ENCODE measurements at regions not wholly inside any gene's neighbourhood (a gene's known extent, or its start where the extent isn't known, plus 50 kb on each side); places are given as distances from the start of the nearest gene placed in this dataset.

DNA sequence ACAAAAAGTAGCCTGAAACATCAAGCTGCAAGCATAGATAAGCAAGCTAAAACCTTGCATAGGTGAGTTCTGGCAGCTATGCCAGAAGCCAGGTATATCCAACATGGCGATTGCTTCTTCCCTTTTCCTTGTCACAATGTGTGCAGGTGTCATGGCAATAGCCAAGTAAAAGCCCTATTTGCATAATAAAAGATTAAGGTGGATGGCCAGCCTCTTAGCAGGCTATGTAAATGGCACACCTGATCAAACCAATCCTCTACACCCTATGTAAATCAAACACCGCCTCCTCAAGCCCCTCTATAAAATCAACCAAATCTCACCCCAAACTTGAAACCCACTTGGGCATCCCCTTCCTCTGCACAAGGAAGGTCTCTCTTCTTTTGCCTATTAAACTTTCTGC, 366.8 kb downstream of the VGLL3 start:
- H3K4me3 Mint-ChIP-seq, result no peak overlapping the region
- peaks cover 0 to 13% (median 3%) of the 10 kb centered on the region in 8 donors for H3K9me3 Mint-ChIP-seq
- CTCF ChIA-PET (ENCODE audit: partially characterized antibody), result no interaction called here
- no peaks in the 10 kb centered on the region for H3K36me3 Mint-ChIP-seq
- H3K27me3 Mint-ChIP-seq, result no peaks in the 10 kb centered on the region
- intact Hi-C loops (cut with micrococcal nuclease), result no loop called here
- H3K36me3 ChIP-seq (ENCODE audit: insufficient read depth, low read length), result no peaks in the 10 kb centered on the region
- H3K27me3 ChIP-seq (ENCODE audit: insufficient read depth, low read length), result no peaks in the 10 kb centered on the region
- no peak overlapping the region for H3K27ac Mint-ChIP-seq
- H3K4me1 ChIP-seq (ENCODE audit: insufficient read depth, low read length), result no peaks in the 10 kb centered on the region
- no peaks in the 10 kb centered on the region for H3K9me3 ChIP-seq (ENCODE audit: control insufficient read depth in 1 of 2, low read length in 2 of 2)
- H3K27ac ChIP-seq (ENCODE audit: low read depth, low read length), result no peak overlapping the region
- no peak for DNase-seq
- POLR2A ChIA-PET (ENCODE audit: partially characterized antibody), result no interaction called here
- H3K4me3 ChIP-seq (ENCODE audit: low read length in 2 of 2), result no peak overlapping the region
- H3K4me1 Mint-ChIP-seq, result no peaks in the 10 kb centered on the region

DNA sequence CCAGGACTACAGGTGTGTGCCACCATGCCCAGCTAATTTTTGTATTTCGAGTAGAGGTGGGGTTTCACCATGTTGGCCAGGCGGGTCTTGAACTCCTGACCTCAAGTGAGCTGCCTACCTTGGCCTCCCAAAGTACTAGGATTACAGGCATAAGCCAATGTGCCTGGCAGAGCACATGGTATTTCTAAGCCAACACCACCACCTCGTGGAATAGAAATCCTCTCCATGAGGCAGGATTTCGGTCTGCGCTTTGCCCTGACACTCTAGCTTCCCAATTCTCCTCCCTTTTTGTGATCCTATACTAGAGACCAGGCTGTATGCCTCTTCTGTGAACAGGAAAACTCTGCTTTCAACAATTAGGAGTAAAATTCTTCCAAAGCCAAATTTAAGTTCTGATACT, 372.2 kb downstream of the VGLL3 start:
- intact Hi-C loops (cut with micrococcal nuclease), result no loop called here
- H3K9me3 ChIP-seq (ENCODE audit: control insufficient read depth in 1 of 2, low read length in 2 of 2), result peaks cover 0 to 3% of the 10 kb centered on the region in 2 donors
- Mint-ChIP-seq H3K36me3 (no peaks in the 10 kb centered on the region), H3K27ac (no peak overlapping the region), H3K4me3 (no peak overlapping the region), H3K27me3 (no peaks in the 10 kb centered on the region), H3K4me1 (no peaks in the 10 kb centered on the region), H3K9me3 (peaks cover 2 to 34% (median 7%) of the 10 kb centered on the region in 8 donors)
- H3K4me3 ChIP-seq (ENCODE audit: low read length in 2 of 2), result no peak overlapping the region
- ChIA-PET POLR2A (ENCODE audit: partially characterized antibody) (no interaction called here), CTCF (ENCODE audit: partially characterized antibody) (no interaction called here)
- H3K27ac ChIP-seq (ENCODE audit: low read depth, low read length), result no peak overlapping the region
- H3K4me1 ChIP-seq (ENCODE audit: insufficient read depth, low read length), result no peaks in the 10 kb centered on the region
- peak in 1 of 5 donors; percentile 20 for DNase-seq
- H3K36me3 ChIP-seq (ENCODE audit: insufficient read depth, low read length), result no peaks in the 10 kb centered on the region
- no peaks in the 10 kb centered on the region for H3K27me3 ChIP-seq (ENCODE audit: insufficient read depth, low read length)

DNA sequence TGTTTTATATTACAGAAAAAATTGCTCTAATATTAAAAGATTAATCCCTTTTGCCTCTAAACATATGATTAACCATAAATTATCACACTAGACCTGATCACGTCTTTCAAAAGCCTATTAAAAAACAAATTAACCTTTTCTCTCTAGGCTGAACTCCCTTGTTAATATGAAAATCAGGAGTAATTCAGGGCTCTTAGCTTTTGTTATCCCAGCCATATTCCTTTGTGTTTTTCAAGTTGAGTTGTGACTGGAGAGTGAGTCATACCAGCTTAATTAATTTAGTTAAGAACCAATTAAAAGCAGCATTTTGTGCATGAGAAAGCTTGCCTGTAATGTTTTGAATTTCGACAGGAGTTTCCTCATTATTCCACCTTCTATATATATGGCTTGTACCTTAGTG, 385.8 kb downstream of the VGLL3 start:
- CTCF ChIA-PET (ENCODE audit: partially characterized antibody), result no interaction called here
- intact Hi-C loops (cut with micrococcal nuclease), result no loop called here
- Histone ChIP-seq H3K27ac (ENCODE audit: low read depth, low read length) (no peak overlapping the region), H3K9me3 (ENCODE audit: control insufficient read depth in 1 of 2, low read length in 2 of 2) (peaks cover 0 to 3% of the 10 kb centered on the region in 2 donors), H3K27me3 (ENCODE audit: insufficient read depth, low read length) (no peaks in the 10 kb centered on the region), H3K4me1 (ENCODE audit: insufficient read depth, low read length) (no peaks in the 10 kb centered on the region), H3K36me3 (ENCODE audit: insufficient read depth, low read length) (no peaks in the 10 kb centered on the region), H3K4me3 (ENCODE audit: low read length in 2 of 2) (no peak overlapping the region)
- POLR2A ChIA-PET (ENCODE audit: partially characterized antibody), result no interaction called here
- H3K36me3 Mint-ChIP-seq, result no peaks in the 10 kb centered on the region
- DNase-seq, result no peak
- no peaks in the 10 kb centered on the region for H3K4me1 Mint-ChIP-seq
- peaks cover 0 to 35% (median 11%) of the 10 kb centered on the region in 8 donors for H3K9me3 Mint-ChIP-seq
- no peak overlapping the region for H3K4me3 Mint-ChIP-seq
- no peak overlapping the region for H3K27ac Mint-ChIP-seq
- H3K27me3 Mint-ChIP-seq, result peaks cover 0 to 1% of the 10 kb centered on the region in 2 donors

DNA sequence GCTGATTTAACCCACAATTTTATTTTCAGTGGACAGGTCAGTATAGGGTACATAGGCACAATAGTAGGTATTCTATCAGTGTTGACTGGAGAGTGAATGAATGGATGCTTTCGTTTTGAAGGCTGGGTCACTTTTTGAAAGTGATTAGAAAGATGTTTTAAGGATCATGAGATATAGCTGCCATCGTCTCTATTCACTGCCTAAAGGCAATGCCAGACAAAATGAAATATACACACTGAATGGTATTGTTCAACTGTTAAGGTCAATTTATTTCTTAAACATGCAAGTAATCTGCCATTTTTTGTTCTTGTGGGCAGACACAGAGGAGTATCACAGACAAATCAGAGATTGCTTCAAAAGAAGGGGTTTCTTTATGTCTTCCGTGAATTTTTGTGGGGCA, 395.3 kb downstream of the VGLL3 start:
- Mint-ChIP-seq H3K27me3 (no peaks in the 10 kb centered on the region), H3K36me3 (no peaks in the 10 kb centered on the region), H3K4me3 (no peak overlapping the region), H3K4me1 (no peaks in the 10 kb centered on the region), H3K9me3 (peaks cover 0 to 10% (median 2%) of the 10 kb centered on the region in 8 donors), H3K27ac (no peak overlapping the region)
- H3K9me3 ChIP-seq (ENCODE audit: control insufficient read depth in 1 of 2, low read length in 2 of 2), result no peaks in the 10 kb centered on the region
- CTCF ChIA-PET (ENCODE audit: partially characterized antibody), result no interaction called here
- no peak overlapping the region for H3K4me3 ChIP-seq (ENCODE audit: low read length in 2 of 2)
- DNase-seq, result no peak
- no peaks in the 10 kb centered on the region for H3K36me3 ChIP-seq (ENCODE audit: insufficient read depth, low read length)
- no peak overlapping the region for H3K27ac ChIP-seq (ENCODE audit: low read depth, low read length)
- POLR2A ChIA-PET (ENCODE audit: partially characterized antibody), result no interaction called here
- no peaks in the 10 kb centered on the region for H3K4me1 ChIP-seq (ENCODE audit: insufficient read depth, low read length)
- H3K27me3 ChIP-seq (ENCODE audit: insufficient read depth, low read length), result no peaks in the 10 kb centered on the region
- intact Hi-C loops (cut with micrococcal nuclease), result no loop called here

DNA sequence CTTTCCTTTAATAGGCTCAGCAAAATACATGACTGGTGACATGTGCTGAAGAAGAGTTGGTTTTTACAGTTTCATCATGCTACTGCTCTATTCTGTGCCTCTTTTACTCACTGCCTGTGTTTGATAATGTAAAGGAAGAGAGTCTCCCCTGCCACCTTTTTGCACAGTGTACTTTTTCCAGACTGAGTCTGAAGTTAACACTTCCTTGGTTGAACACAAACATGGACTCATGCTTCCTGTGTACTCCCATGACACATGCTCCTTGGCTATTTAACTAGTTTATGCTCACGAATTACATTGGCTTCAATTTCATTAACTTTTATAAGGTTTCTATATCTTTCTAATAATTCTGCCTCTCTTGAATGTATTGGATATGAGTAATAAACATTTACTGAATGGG, 396.1 kb downstream of the VGLL3 start:
- H3K9me3 Mint-ChIP-seq, result peaks cover 0 to 14% (median 1%) of the 10 kb centered on the region in 8 donors
- intact Hi-C loops (cut with micrococcal nuclease), result no loop called here
- ChIA-PET POLR2A (ENCODE audit: partially characterized antibody) (no interaction called here), CTCF (ENCODE audit: partially characterized antibody) (no interaction called here)
- no peak for DNase-seq
- Histone ChIP-seq H3K4me1 (ENCODE audit: insufficient read depth, low read length) (no peaks in the 10 kb centered on the region), H3K27ac (ENCODE audit: low read depth, low read length) (no peak overlapping the region), H3K9me3 (ENCODE audit: control insufficient read depth in 1 of 2, low read length in 2 of 2) (no peaks in the 10 kb centered on the region), H3K27me3 (ENCODE audit: insufficient read depth, low read length) (no peaks in the 10 kb centered on the region), H3K4me3 (ENCODE audit: low read length in 2 of 2) (no peak overlapping the region), H3K36me3 (ENCODE audit: insufficient read depth, low read length) (no peaks in the 10 kb centered on the region)
- no peaks in the 10 kb centered on the region for H3K27me3 Mint-ChIP-seq
- no peak overlapping the region for H3K4me3 Mint-ChIP-seq
- no peaks in the 10 kb centered on the region for H3K4me1 Mint-ChIP-seq
- no peaks in the 10 kb centered on the region for H3K36me3 Mint-ChIP-seq
- no peak overlapping the region for H3K27ac Mint-ChIP-seq

DNA sequence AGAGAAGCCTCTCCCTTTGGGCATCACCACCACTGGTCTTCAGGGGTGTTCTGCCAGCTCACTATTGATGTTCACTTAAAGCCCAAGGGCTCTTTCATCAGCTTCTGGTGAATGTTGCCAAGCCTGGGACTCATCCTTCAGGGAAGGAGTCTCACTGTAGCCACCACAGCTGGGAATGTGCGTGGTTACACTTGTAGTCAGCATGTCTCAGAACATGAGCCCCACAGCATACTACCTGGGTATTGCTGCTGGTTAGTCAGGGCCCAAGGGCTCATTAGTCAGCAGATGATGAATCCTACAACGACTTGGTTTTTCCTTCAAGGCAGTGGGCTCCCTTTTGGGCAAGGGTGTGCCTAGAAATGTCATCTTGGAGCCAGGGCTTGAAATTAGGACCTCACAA, 412.9 kb downstream of the VGLL3 start:
- Mint-ChIP-seq H3K9me3 (peaks cover under 1 to 24% (median 11%) of the 10 kb centered on the region in 8 donors), H3K27me3 (no peaks in the 10 kb centered on the region)
- CTCF ChIA-PET (ENCODE audit: partially characterized antibody), result no interaction called here

DNA sequence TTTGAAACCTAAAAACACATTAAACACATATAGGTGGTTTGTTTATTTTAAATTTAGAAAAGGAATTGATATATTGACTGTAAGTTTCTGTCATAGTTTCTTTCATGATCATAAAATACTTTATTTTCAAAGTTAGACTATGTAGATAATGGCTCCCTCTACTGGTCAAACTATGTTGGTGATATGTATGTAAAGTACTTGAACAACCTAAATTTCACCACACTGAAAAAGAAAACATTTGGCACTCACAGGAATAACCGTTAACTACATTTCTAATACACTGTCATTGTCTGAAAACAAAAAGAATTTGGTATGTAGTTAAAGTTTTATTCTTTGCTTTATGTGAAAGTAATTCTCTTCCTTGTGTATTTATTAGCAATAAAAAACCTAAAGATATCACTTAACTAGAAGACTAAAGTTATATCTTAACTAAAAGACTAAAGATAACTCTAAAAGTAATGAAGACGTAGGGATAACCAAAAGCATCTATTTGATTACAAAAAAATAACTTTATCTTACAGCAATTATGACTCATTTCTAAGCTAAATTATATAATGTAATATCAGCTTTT, 427.5 kb downstream of the VGLL3 start:
- intact Hi-C loops (cut with micrococcal nuclease), result no loop called here

More for the DNA sequence above, 412.9 kb downstream of the VGLL3 start:
- H3K4me1 Mint-ChIP-seq, result no peaks in the 10 kb centered on the region
- no peak overlapping the region for H3K4me3 Mint-ChIP-seq
- H3K4me3 ChIP-seq (ENCODE audit: low read length in 2 of 2), result no peak overlapping the region
- H3K36me3 Mint-ChIP-seq, result no peaks in the 10 kb centered on the region
- intact Hi-C loops (cut with micrococcal nuclease), result no loop called here
- H3K36me3 ChIP-seq (ENCODE audit: insufficient read depth, low read length), result no peaks in the 10 kb centered on the region
- no peaks in the 10 kb centered on the region for H3K4me1 ChIP-seq (ENCODE audit: insufficient read depth, low read length)
- no peak for DNase-seq
- no peaks in the 10 kb centered on the region for H3K27me3 ChIP-seq (ENCODE audit: insufficient read depth, low read length)
- H3K27ac Mint-ChIP-seq, result no peak overlapping the region
- POLR2A ChIA-PET (ENCODE audit: partially characterized antibody), result no interaction called here
- no peaks in the 10 kb centered on the region for H3K9me3 ChIP-seq (ENCODE audit: control insufficient read depth in 1 of 2, low read length in 2 of 2)
- no peak overlapping the region for H3K27ac ChIP-seq (ENCODE audit: low read depth, low read length)

DNA sequence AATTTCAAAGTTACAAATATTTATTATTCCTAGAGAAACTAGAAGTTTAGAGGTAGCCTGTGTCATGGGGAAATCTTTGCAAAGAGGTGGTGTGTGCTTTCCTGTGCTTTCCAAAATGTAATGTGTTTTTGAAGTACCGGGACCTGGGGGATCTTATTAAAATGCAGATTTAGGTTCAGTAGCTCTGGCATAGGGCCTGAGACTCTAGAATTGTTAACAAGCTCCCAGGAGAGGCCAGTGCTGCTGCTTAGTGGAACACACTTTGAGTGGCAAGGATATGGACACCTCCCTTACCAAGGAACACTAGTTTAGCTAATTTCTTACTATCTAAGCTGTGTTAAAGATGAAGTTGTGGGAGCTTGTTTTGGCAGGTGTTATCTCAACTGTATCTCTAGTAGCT, 428.9 kb downstream of the VGLL3 start:
- Mint-ChIP-seq H3K4me1 (no peaks in the 10 kb centered on the region), H3K36me3 (no peaks in the 10 kb centered on the region), H3K4me3 (no peak overlapping the region), H3K27me3 (no peaks in the 10 kb centered on the region), H3K27ac (no peak overlapping the region), H3K9me3 (peaks cover 0 to 5% (median under 1%) of the 10 kb centered on the region in 8 donors)
- intact Hi-C loops (cut with micrococcal nuclease), result no loop called here
- Histone ChIP-seq H3K4me3 (ENCODE audit: low read length in 2 of 2) (no peak overlapping the region), H3K9me3 (ENCODE audit: control insufficient read depth in 1 of 2, low read length in 2 of 2) (peaks cover 0 to 3% of the 10 kb centered on the region in 2 donors), H3K4me1 (ENCODE audit: insufficient read depth, low read length) (no peaks in the 10 kb centered on the region), H3K27ac (ENCODE audit: low read depth, low read length) (no peak overlapping the region), H3K27me3 (ENCODE audit: insufficient read depth, low read length) (no peaks in the 10 kb centered on the region), H3K36me3 (ENCODE audit: insufficient read depth, low read length) (no peaks in the 10 kb centered on the region)
- DNase-seq, result no peak
- CTCF ChIA-PET (ENCODE audit: partially characterized antibody), result no interaction called here
- POLR2A ChIA-PET (ENCODE audit: partially characterized antibody), result no interaction called here

More for the DNA sequence above, 427.5 kb downstream of the VGLL3 start:
- no peaks in the 10 kb centered on the region for H3K27me3 Mint-ChIP-seq
- H3K4me1 Mint-ChIP-seq, result no peaks in the 10 kb centered on the region
- no peaks in the 10 kb centered on the region for H3K4me1 ChIP-seq (ENCODE audit: insufficient read depth, low read length)
- H3K9me3 Mint-ChIP-seq, result peaks cover 0 to 8% (median 2%) of the 10 kb centered on the region in 8 donors
- H3K36me3 Mint-ChIP-seq, result no peaks in the 10 kb centered on the region
- no peak overlapping the region for H3K27ac ChIP-seq (ENCODE audit: low read depth, low read length)
- H3K36me3 ChIP-seq (ENCODE audit: insufficient read depth, low read length), result no peaks in the 10 kb centered on the region
- ChIA-PET CTCF (ENCODE audit: partially characterized antibody) (interaction anchor here (0.9 kb wide), 1 partner anchor 18 kb away, joined by 3 read pairs; no protein-coding TSS in a partner anchor), POLR2A (ENCODE audit: partially characterized antibody) (no interaction called here)
- peaks cover 0 to 3% of the 10 kb centered on the region in 2 donors for H3K9me3 ChIP-seq (ENCODE audit: control insufficient read depth in 1 of 2, low read length in 2 of 2)
- no peak overlapping the region for H3K4me3 Mint-ChIP-seq
- no peaks in the 10 kb centered on the region for H3K27me3 ChIP-seq (ENCODE audit: insufficient read depth, low read length)
- no peak overlapping the region for H3K4me3 ChIP-seq (ENCODE audit: low read length in 2 of 2)
- no peak for DNase-seq
- H3K27ac Mint-ChIP-seq, result no peak overlapping the region
